HEK293T (cell line): ENCODE measurements at regions not wholly inside any gene's neighbourhood (a gene's known extent, or its start where the extent isn't known, plus 50 kb on each side); places are given as distances from the start of the nearest gene placed in this dataset.
A peak's percentile ranks its signal among the peaks of the same experiment; 100 is the strongest.

ENCODE experiments used
- ARNT ChIP-seq: fragments of 450-650 bp; IDR thresholded peaks from 2 replicates; pipeline ENCODE4 v1.6.1; 2017; ENCODE audit warnings: mild to moderate bottlenecking
- ELF4 ChIP-seq: fragments of 450-650 bp; IDR thresholded peaks from 2 replicates; pipeline ENCODE4 v1.6.1; 2017; ENCODE audit warnings: antibody characterized with exemption
- FOXA1 ChIP-seq: fragments of 450-650 bp; IDR thresholded peaks from 2 replicates; pipeline ENCODE4 v1.6.1; 2016; ENCODE audit warnings: mild to moderate bottlenecking
- FOXK2 ChIP-seq: fragments of 450-650 bp; IDR thresholded peaks from 2 replicates; pipeline ENCODE4 v1.6.1; 2016; ENCODE audit warnings: mild to moderate bottlenecking
- HDGF ChIP-seq: fragments of 450-650 bp; IDR thresholded peaks from 2 replicates; pipeline ENCODE4 v1.6.1; 2017; ENCODE audit warnings: antibody characterized with exemption, borderline replicate concordance
- LEF1 ChIP-seq: fragments of 450-650 bp; IDR thresholded peaks from 2 replicates; pipeline ENCODE4 v1.6.1; 2017; ENCODE audit warnings: mild to moderate bottlenecking, borderline replicate concordance
- NFRKB ChIP-seq: fragments of 450-650 bp; IDR thresholded peaks from 2 replicates; pipeline ENCODE4 v1.6.1; 2016; ENCODE audit warnings: mild to moderate bottlenecking, moderate library complexity
- SP1 ChIP-seq: fragments of 450-650 bp; IDR thresholded peaks from 2 replicates; pipeline ENCODE4 v1.6.1; 2017
- SUZ12 ChIP-seq: fragments of 450-650 bp; IDR thresholded peaks from 2 replicates; pipeline ENCODE4 v1.6.1; 2016; ENCODE audit warnings: mild to moderate bottlenecking
- ZNF384 ChIP-seq: fragments of 450-650 bp; IDR thresholded peaks from 2 replicates; pipeline ENCODE4 v1.6.1; 2016
- TF ChIP-seq, protein P1 (sequence below): fragments of 450-650 bp; IDR thresholded peaks from 2 replicates; pipeline ENCODE4 v1.6.1; 2016

DNA sequence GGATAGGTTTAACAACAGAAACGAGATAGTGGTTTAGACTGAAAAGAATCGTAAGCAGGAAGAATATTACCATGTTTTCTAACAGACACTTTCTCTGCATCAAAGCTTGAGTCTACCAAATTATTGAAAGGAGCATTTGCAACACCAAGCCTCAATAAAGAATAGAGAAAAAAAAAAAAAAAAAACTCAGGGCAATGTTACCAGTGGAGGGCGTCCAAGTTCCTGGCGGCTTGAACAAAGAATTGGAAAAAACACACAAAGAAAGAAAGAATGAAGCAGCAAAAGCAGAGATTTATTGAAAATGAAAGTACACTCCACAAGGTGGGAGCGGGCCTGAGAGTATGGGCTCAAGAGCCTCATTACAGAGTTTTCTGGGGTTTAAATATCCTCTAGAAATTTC lies 686.5 kb upstream of the ADGRL2 start:
- TF ChIP-seq ARNT = no peak
- no peak for TF ChIP-seq FOXA1
- peak; percentile 79 for TF ChIP-seq ZNF384
- no peak for TF ChIP-seq SP1
- no peak for TF ChIP-seq SUZ12
- no peak for TF ChIP-seq HDGF
- TF ChIP-seq FOXK2 = no peak
- TF ChIP-seq, protein P1, sequence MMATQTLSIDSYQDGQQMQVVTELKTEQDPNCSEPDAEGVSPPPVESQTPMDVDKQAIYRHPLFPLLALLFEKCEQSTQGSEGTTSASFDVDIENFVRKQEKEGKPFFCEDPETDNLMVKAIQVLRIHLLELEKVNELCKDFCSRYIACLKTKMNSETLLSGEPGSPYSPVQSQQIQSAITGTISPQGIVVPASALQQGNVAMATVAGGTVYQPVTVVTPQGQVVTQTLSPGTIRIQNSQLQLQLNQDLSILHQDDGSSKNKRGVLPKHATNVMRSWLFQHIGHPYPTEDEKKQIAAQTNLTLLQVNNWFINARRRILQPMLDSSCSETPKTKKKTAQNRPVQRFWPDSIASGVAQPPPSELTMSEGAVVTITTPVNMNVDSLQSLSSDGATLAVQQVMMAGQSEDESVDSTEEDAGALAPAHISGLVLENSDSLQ = no peak
- TF ChIP-seq LEF1 = no peak
- no peak for TF ChIP-seq ELF4
- TF ChIP-seq NFRKB = no peak
